Kidney epithelial cell (primary cell): ENCODE measurements at regions not wholly inside any gene's neighbourhood (a gene's known extent, or its start where the extent isn't known, plus 50 kb on each side); places are given as distances from the start of the nearest gene placed in this dataset.

ENCODE experiments used
- DNase-seq: peaks from one replicate; pipeline ENCODE4 v3.0.0-alpha.2; 2010; ENCODE audit warnings: low read depth
- H3K27me3 ChIP-seq: 2 replicates; pipeline ENCODE4 v1.6.0; 2011; ENCODE audit warnings: low read length; ENCODE audit not compliant: control insufficient read depth, insufficient read depth
- H3K36me3 ChIP-seq: 2 replicates; pipeline ENCODE4 v1.5.1; 2011; ENCODE audit warnings: low read length; ENCODE audit not compliant: control insufficient read depth, insufficient read depth
- H3K4me3 ChIP-seq: 2 replicates; pipeline ENCODE4 v1.5.1; 2011; ENCODE audit warnings: low read depth, mild to moderate bottlenecking, control low read depth, low read length
- CTCF ChIP-seq: IDR thresholded peaks from 2 replicates; pipeline ENCODE4 v1.5.1; 2011; ENCODE audit warnings: mild to moderate bottlenecking, moderate library complexity, low read length, control low read depth, inconsistent platforms; ENCODE audit not compliant: insufficient read depth, poor library complexity, severe bottlenecking

GRCh38 chr5:96582343-96582742, 79.8 kb upstream of the CAST start:
- TF ChIP-seq CTCF = no peak
- Histone ChIP-seq H3K4me3 (no peak overlapping the region), H3K36me3 (no peaks in the 10 kb centered on the region), H3K27me3 (no peaks in the 10 kb centered on the region)
- peak; percentile 50 for DNase-seq

GRCh38 chr5:96584712-96585111, 77.5 kb upstream of the CAST start:
- H3K4me3 ChIP-seq = no peak overlapping the region
- H3K27me3 ChIP-seq = no peaks in the 10 kb centered on the region
- TF ChIP-seq CTCF = no peak
- no peaks in the 10 kb centered on the region for H3K36me3 ChIP-seq
- no peak for DNase-seq

- Histone ChIP-seq H3K4me3 (no peak overlapping the region), H3K36me3 (no peaks in the 10 kb centered on the region), H3K27me3 (no peaks in the 10 kb centered on the region)
- no peak for DNase-seq
- TF ChIP-seq CTCF = no peak
Measured at GRCh38 chr5:96588539-96588938, 73.6 kb upstream of the CAST start.

GRCh38 chr5:96590796-96591195, 71.4 kb upstream of the CAST start:
- no peak overlapping the region for H3K4me3 ChIP-seq
- DNase-seq = no peak
- no peaks in the 10 kb centered on the region for H3K27me3 ChIP-seq
- H3K36me3 ChIP-seq = no peaks in the 10 kb centered on the region
- TF ChIP-seq CTCF = no peak

GRCh38 chr5:96595300-96596090, 66.7 kb upstream of the CAST start:
- Histone ChIP-seq H3K4me3 (no peak overlapping the region), H3K36me3 (no peaks in the 10 kb centered on the region), H3K27me3 (no peaks in the 10 kb centered on the region)
- TF ChIP-seq CTCF = peak; percentile 24
- DNase-seq = no peak
